Spleen (tissue), 7 donors: ENCODE measurements at regions not wholly inside any gene's neighbourhood (a gene's known extent, or its start where the extent isn't known, plus 50 kb on each side); places are given as distances from the start of the nearest gene placed in this dataset.

Experiments used
- CTCF ChIP-seq, 11 experiments: fragments of 200-600 bp in 7 of 11; fragments of 450-650 bp in 4 of 11; sonication (generic) in 4 of 11; IDR thresholded peaks in 8 of 11; conservative IDR thresholded peaks in 3 of 11; 1 replicate in 7 of 11; 2 replicates in 4 of 11; pipeline versions ENCODE4 v1.4.0 to v1.8.0; 2016 to 2021; ENCODE audit warnings: antibody characterized with exemption in 11 of 11, inconsistent platforms in 4 of 11, mild to moderate bottlenecking in 1 of 11
- POLR2A ChIP-seq, 3 donors: fragments of 450-650 bp; IDR thresholded peaks; one replicate each; pipeline ENCODE4 v1.5.1; 2017; ENCODE audit warnings: antibody characterized with exemption in 3 of 3, mild to moderate bottlenecking in 1 of 3
- POLR2AphosphoS5 ChIP-seq, 3 donors: sonication (generic); formaldehyde crosslinking; IDR thresholded peaks; one replicate each; pipeline ENCODE4 v1.5.1; 2017; ENCODE audit warnings: antibody characterized with exemption in 3 of 3
- donor health status: DM: no; HTN: no; CAD: no; lungs with moderate emphysema.
- donor health status: DM: no; HTN: no; CAD: no.
- donor health status: DM: no; HTN: no; CAD: no.

GRCh38 chr6:48475275-48475674 is 364.3 kb upstream of the PTCHD4 start:
- TF ChIP-seq POLR2A (IDR thresholded peaks at IDR 0.05): no peak
- no peak for TF ChIP-seq CTCF (IDR thresholded peaks at IDR 0.05 in 8 of 11, conservative IDR thresholded peaks at IDR 0.05 in 3 of 11)
- no peak for TF ChIP-seq POLR2AphosphoS5 (IDR thresholded peaks at IDR 0.05)
